NCI-H1694 treated with DMSO at 0.1 percent for 48 hours (cell line): ENCODE measurements at regions not wholly inside any gene's neighbourhood (a gene's known extent, or its start where the extent isn't known, plus 50 kb on each side); places are given as distances from the start of the nearest gene placed in this dataset.
"Not testable (repeated sequence)": the region's sequence is repeated elsewhere in the genome, so short reads cannot be mapped to it uniquely, and the experiment has no call there.

ENCODE experiments used
- DNase-seq: peaks from one replicate; lab custom pipeline; 2025; lab: John Stamatoyannopoulos, UW

GRCh38 chrX:84611843-84612636 lies 109.8 kb upstream of the HDX start:
- no peak for DNase-seq

- no peak for DNase-seq
Observed at GRCh38 chrX:84634201-84634782, 132.0 kb upstream of the HDX start.

GRCh38 chrX:84666086-84666485 lies 163.8 kb upstream of the HDX start:
- DNase-seq = no peak

GRCh38 chrX:84690228-84690627 lies 188.0 kb upstream of the HDX start:
- no peak for DNase-seq

- no peak for DNase-seq
Observed at GRCh38 chrX:84709987-84710386, 207.7 kb upstream of the HDX start.

GRCh38 chrX:84710611-84711010 lies 208.4 kb upstream of the HDX start:
- DNase-seq = no peak

- no peak for DNase-seq
Observed at GRCh38 chrX:84712621-84713020, 210.4 kb upstream of the HDX start.

GRCh38 chrX:84715315-84715714 lies 213.1 kb upstream of the HDX start:
- DNase-seq = no peak

GRCh38 chrX:84717343-84717742 lies 215.1 kb upstream of the HDX start:
- no peak for DNase-seq

- DNase-seq = no peak
Observed at GRCh38 chrX:84721416-84721815, 219.2 kb upstream of the HDX start.

GRCh38 chrX:84724576-84724975 lies 222.3 kb upstream of the HDX start:
- DNase-seq = no peak

- no peak for DNase-seq
Observed at GRCh38 chrX:84729408-84729807, 227.2 kb upstream of the HDX start.

GRCh38 chrX:84729809-84730208 lies 227.6 kb upstream of the HDX start:
- peak; percentile 21 for DNase-seq

GRCh38 chrX:84735025-84735424 lies 232.8 kb upstream of the HDX start:
- no peak for DNase-seq

GRCh38 chrX:84737471-84737871 lies 235.2 kb upstream of the HDX start:
- no peak for DNase-seq

- no peak for DNase-seq
Observed at GRCh38 chrX:84747516-84747915, 245.3 kb upstream of the HDX start.

GRCh38 chrX:84748965-84749656 lies 246.9 kb upstream of the HDX start:
- no peak for DNase-seq

- DNase-seq = no peak
Observed at GRCh38 chrX:84760560-84760959, 243.1 kb upstream of the APOOL start.

GRCh38 chrX:84796321-84796720 lies 207.4 kb upstream of the APOOL start:
- DNase-seq = no peak

GRCh38 chrX:84830836-84831235 lies 172.8 kb upstream of the APOOL start:
- no peak for DNase-seq

GRCh38 chrX:84846541-84846940 lies 157.1 kb upstream of the APOOL start:
- not testable (repeated sequence) for DNase-seq

- DNase-seq = not testable (repeated sequence)
Observed at GRCh38 chrX:84851183-84851582, 152.5 kb upstream of the APOOL start.

- not testable (repeated sequence) for DNase-seq
Observed at GRCh38 chrX:84856791-84857190, 146.9 kb upstream of the APOOL start.
